Activated CD4-positive, alpha-beta T cell treated with anti-CD3 and anti-CD28 coated beads, Interleukin-10, Interleukin-2, amounts not matched to agents 100 ng/mL and 50 ng/mL, durations not matched to agents 16 hours and 8 hours (primary cell): ENCODE measurements at regions not wholly inside any gene's neighbourhood (a gene's known extent, or its start where the extent isn't known, plus 50 kb on each side); places are given as distances from the start of the nearest gene placed in this dataset.
"Not testable (repeated sequence)": the region's sequence is repeated elsewhere in the genome, so short reads cannot be mapped to it uniquely, and the experiment has no call there.

ENCODE experiments used
- DNase-seq: peaks from one replicate; pipeline ENCODE4 v3.0.0-alpha.2; 2020

GRCh38 chr4:170773709-170774273 is 684.0 kb upstream of the AADAT start:
- DNase-seq = no peak

DNA sequence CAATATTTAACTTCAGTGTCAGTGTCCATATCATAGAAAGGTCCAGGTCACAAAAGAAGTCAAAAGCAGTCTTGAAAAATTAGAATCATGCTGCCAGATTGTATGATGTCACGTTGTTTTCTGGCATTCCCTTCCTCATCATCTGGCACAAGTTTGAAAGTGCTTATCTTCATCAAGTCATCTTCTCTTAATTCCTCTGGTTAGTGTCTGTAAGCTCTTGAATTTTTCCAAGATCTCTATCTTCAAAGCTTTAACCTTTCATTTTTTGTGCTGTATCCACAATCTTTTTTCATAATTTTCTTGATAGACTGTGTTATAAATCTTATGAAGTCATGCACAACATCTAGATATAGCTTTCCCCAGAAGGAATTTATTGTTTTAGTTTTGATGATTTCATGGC is 682.7 kb upstream of the AADAT start:
- DNase-seq = no peak

- no peak for DNase-seq
Measured at GRCh38 chr4:170770664-170771063, 680.9 kb upstream of the AADAT start.

DNA sequence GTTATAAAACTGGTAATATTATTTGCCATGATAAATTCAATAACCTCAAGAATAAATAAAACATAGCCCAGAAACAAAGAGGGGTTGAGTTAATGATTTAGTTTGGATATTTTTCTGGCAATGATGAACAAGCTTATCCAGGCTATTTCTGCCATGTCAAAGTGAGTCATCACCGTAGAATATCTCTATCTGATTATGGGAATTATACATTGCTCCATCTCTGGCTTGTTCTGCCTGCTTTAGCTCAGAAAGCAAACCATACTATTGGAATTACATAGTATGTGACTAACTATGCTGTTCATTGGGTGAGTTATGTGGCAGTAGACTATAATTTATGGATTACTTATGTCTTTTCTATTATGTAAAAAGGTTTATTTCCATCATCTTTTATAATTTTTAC is 680.1 kb upstream of the AADAT start:
- DNase-seq = no peak

GRCh38 chr4:170758988-170759387 is 669.2 kb upstream of the AADAT start:
- DNase-seq = no peak

- DNase-seq = no peak
Measured at GRCh38 chr4:170750519-170750918, 660.8 kb upstream of the AADAT start.

DNA sequence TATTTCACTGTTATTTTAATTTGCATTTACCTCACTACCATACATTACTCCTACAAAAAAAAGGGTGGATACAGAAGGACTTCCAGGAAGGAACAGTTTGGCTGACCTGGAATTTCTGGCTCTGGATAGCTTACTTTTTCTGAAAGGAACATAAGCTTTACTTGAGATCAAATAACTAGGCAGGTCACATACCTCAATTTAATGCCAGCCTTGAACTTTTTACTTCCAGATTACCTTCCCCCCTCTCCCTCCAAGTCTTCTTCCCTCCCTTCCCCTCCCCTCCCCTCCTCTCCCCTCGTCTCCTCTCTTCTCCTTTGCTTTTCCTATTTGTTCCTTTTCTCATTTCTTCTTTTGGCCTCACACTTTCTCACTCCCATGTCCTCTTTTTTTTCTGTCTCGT is 659.2 kb upstream of the AADAT start:
- DNase-seq = no peak

DNA sequence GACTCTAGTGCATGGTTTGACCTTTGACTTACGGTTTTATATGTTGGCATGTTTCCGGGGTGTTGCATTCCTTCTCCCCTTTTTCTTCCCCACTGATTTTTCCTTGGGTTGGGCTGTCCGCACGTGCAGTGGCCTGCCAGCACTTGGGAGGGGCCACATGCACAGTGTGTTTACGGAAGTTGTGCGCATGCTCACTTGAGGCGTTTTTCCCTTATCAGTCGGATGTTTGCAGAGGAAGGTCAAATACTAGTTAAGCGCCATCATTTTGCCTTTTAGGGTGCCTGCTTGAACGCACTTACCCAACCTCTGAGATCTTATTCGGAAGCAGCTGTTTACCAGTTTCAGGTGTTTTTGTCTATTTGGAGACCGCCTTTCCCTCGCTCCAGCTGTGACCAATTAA is 653.9 kb upstream of the AADAT start:
- DNase-seq = no peak

DNA sequence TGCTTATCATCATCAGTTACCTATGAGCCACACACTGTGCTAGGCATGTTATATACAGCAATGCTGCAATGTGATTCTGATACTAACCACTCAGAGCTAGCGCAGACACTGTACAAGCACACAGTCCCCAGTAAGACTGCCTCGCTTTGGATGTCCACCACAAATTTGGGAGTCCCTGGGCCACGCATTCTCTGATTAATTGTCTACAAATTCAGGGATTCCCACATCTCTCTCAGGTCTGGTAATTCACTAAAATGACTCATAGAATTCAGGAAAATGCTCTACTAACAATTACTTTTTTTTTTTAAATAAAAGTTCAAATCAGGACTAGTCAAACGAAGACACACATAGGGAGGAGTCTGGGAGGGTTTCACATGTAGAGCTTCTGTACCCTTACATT is 652.1 kb upstream of the AADAT start:
- no peak for DNase-seq

GRCh38 chr4:170736710-170737109 is 647.0 kb upstream of the AADAT start:
- DNase-seq = no peak

DNA sequence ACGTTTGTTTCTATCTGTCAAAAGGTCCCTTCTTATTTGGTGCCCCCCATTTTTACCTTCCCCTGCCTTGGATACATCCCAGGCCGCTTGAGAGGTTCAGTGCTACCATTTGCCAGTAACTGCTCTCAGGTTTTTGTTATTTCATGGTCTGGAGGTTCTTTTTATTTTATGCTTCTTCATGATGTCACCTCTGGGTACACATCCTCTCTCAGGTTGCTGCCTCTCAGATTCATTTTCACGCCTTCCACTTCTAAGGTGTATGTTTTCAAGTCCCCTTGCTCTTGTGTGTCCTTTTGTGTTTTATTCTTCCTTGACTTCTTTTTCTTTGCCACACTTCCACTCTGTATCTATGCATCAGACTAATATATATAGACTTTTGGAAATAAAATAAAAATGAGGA is 640.1 kb upstream of the AADAT start:
- DNase-seq = no peak

GRCh38 chr4:170729236-170729635 is 639.5 kb upstream of the AADAT start:
- no peak for DNase-seq

DNA sequence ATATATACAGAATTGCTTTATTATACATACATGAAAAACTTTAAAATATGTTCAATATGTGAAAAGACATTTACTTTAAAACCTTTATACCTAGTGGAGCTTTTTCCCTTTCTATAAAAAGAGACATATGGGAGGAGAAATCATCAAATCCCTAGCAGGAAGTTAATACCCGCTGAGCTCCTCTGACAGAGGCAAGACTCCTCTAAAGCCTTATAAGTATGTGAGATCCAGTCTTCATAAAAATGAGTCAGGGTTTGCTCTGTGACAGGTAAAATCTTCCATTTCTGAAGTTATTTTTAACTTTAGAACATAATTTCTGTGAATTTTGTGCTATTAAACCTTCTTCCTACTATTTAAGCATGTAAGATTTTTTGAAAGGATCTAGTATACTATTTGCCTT is 634.4 kb upstream of the AADAT start:
- DNase-seq = no peak

GRCh38 chr4:170723171-170723570 is 633.4 kb upstream of the AADAT start:
- no peak for DNase-seq

DNA sequence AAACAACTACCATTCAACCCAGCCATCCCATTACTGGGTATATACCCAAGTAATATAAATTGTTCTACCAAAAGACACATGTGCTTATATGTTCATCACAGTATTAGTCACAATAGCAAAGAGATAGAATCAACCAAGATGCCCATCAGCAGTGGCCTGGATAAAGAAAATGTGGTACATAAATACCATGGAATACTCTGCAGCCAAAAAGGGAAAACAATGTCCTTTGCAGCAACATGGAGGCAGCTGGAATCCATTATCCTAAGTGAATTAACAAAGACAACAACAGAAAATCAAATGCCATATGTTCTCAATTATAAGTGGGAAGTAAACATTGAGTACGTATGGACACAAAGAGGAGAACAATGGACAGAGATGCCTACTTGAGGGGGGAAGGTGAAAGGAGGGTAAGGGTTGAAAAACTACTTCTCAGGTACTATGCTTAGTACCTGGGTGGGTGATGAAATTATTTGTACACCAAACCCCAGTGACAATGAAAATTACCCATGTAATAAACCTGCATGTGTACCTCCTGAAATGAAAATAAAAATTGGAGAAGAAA is 632.1 kb upstream of the AADAT start:
- DNase-seq = no peak

DNA sequence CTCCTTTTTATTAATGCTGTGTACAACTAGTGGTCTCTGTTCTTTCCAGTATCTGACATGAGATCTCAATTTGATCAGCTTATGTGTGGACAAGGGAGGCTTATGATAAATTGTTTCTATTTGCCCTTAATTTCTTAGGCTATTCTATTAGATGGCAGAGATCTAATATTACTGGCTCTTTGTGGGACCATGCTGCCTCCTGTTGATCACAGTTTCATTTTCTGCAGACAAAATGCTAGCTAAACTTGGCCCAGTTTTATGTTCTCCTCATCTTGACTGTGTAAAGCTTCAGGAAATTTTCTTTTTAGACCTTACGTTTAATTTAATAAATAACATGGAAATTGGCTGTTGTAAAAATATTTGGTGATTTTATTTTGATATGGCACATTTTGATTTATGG is 627.1 kb upstream of the AADAT start:
- DNase-seq = no peak

- DNase-seq = no peak
Measured at GRCh38 chr4:170705907-170706306, 616.2 kb upstream of the AADAT start.

DNA sequence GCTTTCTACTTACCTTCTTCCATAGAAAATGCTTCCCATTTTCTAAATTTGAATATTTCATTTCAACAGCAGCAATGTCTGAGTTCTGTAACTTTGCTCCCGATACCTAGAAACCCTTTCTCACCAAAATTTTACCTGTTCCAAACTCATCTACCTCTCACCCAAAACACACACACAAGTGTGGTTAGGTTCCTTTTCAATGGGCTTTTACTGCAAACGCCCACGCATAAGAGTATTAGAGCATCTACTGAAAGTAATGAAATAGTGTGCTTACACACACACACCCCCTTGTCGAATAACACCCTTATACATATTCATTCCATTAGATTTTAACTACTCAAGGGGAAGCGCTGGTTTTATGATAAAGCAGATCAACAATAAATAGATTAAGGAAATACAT is 610.3 kb upstream of the AADAT start:
- DNase-seq = no peak

GRCh38 chr4:170698334-170698733 is 608.6 kb upstream of the AADAT start:
- no peak for DNase-seq

DNA sequence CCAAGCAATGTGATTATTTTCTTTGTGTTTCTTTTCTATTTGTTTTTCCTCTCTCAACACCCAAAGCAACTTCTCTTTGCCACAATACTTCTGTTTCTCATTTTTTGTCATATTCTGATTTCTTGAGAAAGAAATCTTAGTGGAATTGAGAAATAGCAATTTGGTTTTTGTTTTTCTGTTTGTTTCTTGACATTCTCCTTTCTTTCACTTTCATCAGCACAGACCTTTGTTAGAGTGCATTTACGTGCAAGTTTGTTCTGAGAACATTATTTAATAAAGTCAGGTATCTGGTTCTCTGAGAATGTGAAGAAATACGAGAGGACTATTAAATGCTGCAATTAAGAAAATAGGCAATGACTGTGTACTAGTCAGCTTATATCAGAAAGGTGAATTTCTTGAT is 608.1 kb upstream of the AADAT start:
- DNase-seq = no peak

DNA sequence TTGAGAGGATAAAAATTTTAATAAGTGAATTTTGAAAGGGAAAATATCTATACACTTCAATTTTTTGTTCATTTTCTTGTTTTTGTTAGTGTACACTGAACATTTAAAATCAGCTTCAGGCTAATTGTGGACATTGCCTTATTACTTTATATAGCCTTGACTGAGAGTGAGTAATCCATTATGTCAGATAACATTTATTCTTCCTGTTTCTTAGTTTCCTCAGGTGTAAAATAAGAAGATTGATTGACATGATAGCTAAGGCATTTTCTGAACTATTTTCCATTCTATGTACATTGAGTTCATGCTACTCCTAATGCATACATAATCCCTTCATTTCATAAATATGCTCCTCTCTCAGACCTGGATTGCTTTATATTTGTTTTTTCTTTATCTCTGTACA is 607.3 kb upstream of the AADAT start:
- DNase-seq = no peak

DNA sequence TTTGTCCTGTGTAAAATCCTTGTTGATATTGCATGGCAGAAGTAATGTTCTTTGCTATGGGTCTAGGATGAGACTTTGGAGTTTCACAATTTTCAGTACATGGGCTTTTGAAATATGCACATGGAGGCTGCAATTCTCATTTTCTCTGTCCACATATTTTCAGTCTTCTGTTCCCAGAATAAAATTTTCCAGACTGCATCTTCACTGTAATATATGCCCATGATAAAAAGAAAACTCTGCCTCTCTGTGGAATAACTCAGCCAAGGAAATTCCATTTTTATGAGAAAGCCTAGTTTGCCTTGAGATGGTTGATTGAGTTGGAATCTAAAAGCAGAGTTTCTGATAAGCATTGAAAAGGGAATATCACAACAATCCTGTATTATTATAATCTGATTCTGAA is 601.4 kb upstream of the AADAT start:
- DNase-seq = no peak

DNA sequence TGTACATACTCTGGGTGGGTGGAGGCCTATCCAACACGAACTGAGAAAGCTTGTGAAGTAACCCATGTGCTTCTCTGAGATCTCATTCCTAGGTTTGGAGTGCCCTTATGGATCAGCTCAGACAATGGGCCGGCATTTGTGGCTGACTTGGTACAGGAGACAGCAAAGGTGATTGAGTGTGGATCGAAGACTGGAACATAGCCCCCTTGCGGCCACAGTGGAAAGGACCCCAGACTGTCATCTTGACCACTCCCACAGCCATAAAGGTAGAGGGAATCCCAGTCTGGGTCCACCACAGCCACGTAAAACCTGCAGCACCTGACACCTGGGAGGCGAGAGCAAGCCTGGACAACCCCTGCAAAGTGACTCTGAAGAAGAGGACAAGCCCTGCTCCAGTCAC is 598.0 kb upstream of the AADAT start:
- no peak for DNase-seq

GRCh38 chr4:170685701-170686100 is 595.9 kb upstream of the AADAT start:
- DNase-seq = not testable (repeated sequence)

DNA sequence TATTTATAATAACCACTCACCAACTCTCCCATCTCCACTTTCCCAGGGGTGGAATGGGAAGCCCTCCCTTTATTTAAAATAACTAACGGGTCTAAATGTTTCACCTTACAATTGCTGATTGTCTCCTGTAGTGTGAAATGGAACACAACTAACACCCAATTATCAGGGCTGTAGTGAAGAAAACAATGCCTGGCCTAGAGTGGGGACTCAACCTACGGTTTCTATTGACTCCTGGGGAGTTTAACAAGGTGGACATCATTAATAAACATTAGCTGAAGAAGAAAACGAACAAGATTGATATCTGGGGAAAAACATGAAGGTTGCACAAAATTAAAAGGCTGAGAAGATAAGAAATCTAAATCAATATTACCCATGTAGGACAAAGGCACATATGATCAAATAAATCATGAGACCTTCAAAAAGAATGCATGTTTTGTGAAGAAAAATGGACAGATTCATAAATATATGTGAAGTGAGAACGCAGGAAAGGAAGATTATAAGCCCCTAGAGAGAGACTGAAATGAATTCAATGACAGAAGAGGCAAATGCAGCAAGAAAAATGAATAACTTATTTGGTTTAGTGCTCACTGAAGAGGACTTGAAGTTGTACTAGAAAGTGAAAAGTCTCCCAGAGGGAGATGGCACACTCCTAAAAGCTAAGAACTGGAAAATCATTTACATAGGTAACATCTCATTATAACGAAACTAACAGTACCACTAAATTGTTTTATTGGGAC is 593.0 kb upstream of the AADAT start:
- DNase-seq = no peak
